Putamen (tissue), 1 donor: ENCODE measurements at regions not wholly inside any gene's neighbourhood (a gene's known extent, or its start where the extent isn't known, plus 50 kb on each side); places are given as distances from the start of the nearest gene placed in this dataset.
A peak's percentile ranks its signal among the peaks of the same experiment; 100 is the strongest.

Experiments
- DNase-seq: peaks from one replicate; pipeline ENCODE4 v3.0.0-alpha.2; 2016; ENCODE audit warnings: low spot score

DNA sequence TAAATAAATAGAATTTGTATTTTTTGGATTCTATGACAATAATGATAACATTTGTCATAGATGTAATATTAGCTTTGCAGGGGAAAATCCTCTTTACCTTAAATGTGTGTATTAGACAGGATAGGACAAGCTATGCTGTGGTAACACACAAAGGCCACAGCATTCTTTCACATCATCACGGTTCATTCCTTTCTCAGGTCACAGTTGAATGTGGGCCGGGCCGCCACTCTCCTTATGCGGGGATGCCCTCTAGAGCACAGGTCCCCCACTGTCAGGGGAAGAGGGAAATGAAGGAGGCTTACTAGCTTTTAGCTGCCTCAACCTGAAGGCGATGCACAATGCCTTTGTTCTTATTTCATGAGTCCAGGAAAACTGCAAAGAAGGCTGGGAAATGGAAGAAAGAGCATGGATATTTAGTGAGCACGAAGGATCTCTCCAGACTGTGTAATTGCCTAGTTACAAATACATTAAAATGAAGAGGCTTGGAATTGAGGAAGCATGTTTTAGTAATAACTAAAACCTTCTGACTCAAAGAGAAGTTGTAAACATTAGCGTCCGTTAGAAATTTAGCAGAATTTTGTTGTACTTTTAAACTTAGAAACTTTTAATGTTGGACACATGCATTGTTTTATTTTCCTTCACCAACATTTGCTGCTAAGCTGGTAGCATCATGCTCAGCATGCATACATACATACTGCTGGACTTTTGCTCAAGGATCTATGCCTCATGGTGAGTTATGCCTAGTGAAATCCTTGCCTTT, 248.9 kb upstream of the FOXQ1 start:
- no peak for DNase-seq

DNA sequence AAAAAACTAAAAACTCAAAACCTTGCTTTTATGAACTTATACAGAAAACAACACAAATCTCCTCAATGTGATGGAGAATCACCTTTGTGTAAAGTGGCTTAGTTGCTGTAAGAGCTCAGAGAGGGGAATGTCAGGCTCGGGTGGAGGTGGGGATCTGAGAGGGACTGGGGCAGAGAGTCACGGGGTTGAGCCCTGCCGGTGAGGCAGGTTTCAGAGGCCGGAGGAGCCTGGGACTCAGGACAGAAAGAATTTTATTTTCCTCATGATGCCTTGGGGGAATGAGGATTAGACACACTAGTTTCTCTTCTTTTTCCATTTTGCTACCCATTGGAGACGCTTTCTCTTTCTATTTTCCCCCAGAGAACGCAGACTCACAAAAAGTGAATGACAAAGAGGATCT, 252.3 kb upstream of the FOXQ1 start:
- DNase-seq = no peak

DNA sequence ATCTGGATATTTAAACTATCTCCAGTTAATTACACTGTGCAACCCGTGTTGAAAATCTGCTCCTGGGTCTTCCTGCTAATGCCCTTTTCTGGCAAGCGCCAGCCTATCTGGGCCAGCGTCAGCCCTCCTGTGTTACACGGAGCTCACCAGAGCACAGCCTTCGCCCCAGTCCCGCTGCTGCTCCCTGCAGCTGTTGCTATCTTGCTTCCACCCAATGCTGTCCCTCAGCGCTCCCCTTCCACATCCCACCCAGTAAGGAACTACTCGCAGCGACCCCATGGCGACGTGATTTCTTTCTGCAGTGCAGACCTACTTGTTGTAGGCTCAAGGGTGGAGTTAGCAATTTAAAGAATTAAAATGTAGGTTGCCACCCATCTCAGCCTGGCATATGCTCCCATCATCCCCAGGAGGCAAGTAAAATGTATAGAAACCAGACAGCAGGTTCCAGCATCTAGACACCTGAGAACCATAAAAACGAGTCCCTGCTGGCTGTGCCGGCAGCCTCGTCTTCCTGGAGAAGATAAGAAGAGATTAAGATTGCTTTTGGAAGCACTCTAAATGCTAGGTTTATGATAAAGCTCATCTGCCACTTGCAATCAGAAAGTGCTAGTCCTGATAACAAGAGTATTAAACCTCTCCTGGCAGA, 254.3 kb upstream of the FOXQ1 start:
- no peak for DNase-seq

DNA sequence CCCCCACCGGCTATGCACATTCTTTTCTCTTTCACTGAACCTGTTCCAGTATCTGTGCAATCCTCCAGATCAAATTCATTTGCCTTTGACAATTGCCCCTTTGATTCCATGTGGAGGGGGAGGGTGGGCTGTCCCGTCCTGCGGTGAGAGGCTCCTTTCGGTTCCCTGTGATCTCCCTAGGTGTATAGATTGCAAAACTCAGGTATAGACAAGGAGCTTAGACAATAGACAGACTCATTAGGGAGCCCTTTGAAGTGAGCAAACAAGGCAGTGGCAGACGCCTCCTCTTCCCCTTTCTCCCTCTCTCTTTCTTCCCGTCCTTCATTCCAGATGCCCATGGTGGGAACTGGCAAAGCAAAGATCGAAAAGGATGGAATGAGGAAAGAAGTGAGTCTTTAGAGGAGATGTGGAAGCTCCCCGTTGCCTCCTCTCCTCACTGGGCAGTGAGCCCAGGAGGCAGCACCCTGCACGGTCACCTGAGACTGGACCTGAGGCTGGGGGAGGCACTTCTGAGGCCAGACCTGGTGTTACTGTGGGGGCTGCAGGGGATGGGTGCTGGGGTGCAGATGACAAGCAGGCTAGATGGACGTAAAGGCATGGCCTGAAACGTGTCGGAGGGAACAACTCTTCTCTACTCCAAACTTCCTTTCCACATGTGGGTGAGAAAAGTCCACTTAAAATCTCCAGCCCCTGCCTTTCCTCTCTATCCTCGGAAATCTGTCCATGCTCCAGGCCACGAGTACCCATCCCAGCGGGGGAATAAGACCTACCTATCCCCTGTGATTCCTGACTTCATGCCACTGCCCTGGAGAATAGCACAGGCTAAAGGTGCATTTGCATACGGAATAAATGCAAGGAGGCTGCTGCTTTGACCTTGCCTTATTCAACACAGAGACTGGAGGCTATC, 256.6 kb upstream of the FOXQ1 start:
- no peak for DNase-seq

DNA sequence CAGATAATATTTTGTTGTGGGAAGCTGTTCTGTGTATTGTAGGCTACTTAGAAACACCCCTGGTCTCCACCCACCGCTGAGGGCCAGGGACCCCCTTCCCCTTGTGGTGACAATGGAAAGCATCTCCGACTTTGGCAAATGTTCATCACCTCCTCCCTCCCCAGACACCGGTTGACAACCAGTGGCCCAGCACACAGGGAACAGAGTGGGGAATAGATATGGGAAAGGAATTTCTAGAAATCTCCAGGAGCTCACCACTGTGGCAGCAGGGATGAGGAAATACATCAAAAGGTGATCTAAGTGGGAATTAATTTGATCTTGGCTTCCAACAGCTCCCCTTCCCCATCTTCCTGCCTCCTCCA, 257.3 kb upstream of the FOXQ1 start:
- DNase-seq = no peak

DNA sequence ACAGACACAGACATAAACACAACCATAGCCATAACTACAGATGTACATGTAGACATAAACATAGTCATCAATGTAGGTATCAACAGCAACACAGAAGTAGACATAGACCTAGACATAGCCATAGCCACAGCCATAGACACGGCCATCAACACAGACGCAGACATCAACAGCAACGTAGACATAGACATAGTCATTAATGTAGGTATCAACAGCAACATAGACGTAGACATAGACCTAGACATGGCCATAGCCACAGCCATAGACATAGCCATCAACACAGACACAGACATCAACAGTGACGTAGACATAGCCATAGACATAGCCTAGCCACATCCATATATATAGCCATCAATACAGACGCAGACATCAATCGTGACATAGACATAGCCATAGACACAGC, 258.3 kb upstream of the FOXQ1 start:
- no peak for DNase-seq

DNA sequence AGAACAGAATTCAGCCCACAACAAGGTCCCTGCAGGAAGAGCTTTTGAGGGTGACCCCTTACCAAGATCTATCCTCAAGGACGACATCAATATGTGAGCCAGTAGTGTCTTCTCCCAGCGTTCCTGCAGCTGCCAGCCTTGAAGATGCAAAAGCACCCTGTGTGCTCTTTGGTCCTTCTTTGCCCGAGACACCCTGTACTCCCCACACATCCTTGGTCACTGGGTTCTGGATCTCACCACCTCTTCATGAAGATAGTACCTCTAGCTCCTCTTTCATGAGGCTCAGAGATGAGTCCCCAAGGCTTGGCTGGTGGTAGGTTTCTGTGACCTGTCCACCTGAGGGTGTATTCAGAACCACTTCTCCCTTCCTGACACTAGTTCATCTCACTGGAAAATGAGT, 259.6 kb upstream of the FOXQ1 start:
- DNase-seq = no peak

DNA sequence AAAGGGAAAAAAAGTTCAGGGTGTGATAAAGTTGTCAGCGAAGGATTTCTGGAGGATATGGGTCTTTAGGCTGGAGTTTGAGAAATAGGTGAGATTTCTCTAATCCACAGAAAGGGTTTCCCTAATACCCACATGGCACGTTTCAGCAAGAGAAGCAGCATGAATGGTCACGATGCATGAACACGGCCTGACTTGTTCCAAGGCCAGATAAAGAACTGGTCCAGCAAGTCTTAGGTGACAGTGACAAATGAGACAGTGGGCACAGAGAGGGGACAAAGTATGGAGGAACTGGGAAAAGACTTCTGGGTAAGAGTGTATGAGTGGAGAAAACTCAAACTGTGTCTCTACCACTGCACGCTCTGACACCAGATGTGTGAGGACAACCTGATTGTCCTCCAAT, 262.0 kb upstream of the FOXQ1 start:
- DNase-seq = no peak

DNA sequence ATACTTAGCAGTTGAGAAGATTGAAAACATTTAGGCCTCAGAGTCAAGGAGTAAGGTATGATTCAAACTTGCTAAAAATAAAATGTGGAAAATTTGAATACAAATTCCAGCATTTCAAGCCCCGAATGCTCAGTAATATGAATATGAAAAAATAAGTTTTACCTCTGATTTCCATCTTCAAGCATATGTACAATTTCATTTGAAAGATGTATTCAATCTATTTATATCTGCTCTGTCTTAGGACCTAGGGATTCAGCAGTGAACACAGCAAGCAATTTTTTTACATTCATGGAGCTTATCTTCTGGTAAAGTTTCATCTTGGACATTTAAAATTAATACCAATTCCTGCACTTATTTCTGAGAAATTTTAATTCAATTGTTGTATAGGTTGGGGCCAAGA, 262.7 kb upstream of the FOXQ1 start:
- DNase-seq = no peak

DNA sequence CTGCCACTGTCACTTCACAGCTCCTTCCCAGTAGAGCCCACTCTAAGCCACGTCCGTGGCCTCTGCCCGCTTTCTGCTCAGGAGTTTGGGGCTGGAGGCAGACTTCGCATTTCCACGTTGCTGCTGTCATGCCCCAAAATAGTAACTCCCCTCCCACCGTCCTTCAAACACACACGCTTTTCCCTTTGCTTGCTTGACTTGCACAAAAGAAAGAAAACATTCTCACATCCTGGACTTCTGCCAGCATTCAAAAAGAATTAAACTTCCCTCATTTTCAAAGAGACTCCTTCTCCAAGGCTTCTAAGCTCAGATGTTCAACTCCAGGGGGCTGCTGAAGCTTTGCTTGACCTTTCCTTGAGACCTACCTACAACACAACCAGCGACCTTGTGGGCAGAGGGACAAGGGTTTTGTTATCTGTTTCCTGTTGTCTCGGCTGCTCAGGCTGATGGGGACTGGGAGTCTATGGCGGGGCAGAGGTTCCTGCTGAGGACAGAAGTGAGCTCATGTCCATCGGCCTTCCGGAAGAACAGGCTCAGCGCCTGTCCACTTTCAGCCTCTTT, 263.8 kb upstream of the FOXQ1 start:
- peak; percentile 31 for DNase-seq

DNA sequence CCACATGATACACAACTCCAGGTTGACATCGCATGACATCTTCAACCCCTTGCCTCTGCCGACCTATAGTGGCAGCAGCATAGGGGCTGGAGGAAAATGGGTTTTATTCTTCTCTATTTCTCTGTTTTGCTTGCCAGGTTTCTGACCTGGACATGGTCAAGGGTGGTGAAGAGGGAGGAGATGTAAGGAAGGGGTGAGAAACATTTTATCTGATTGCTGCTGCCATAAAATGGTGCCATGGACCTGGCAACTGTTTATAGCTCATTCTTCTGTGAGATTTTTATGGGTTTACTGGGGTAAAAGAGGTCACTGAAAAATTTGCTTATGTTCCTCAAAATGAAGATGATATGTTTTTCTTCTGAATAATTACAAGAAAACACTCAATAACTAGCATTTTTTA, 266.7 kb upstream of the FOXQ1 start:
- no peak for DNase-seq

DNA sequence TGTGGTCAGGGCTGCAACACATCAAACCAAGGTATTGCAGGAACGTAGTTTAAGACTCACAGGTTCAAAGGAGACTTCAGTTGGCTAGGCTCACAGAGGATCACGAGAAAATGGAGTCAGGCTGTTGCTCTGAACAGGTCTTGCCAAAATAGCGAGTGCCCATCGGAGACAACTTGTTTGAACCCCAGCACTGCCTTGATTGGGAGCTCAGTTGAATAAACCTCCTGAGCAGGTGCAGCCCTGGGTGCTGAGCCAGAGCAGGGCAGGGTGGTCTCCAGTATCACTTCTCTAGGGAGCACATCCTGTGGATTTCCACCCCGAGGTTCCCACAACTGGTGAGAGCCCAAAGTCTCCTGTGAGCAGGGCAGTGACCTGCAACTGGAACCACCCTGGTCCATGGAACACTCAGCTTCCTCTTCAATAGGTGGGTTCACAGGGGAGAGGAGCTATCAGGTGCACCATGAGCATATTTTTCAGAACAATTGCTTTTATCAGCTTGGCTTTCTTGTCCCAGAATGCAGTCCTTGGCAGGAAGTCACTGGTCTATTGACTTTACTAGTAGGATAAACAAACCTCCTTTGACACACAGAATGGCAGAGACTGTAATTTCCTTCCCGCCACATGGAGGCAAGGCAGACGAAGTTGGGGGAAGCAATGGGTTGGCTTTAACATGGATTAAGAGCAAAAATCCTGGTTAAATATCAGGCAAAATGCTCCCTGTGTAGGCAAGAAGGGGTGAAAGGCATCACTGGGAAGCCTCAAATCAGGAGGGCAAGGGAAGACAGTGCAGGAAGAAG, 267.7 kb upstream of the FOXQ1 start:
- DNase-seq = no peak

DNA sequence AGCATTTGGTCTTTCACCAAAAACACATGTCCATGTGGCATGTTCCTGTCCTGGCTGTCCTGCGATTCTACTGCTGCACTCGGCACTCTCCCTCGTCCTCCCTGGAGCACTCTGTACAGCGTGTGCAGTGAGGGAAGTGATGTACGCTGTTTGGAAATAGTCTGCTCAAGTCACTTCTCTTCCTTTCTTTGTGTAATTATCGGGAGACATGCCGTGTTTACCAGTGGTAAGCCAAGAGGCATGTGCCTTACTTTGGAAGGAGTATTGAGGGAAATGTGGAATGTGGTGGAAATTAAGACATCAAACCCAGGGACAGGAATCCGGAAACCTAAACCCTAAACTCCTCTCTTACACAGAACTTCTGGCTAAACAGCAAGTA, 268.5 kb upstream of the FOXQ1 start:
- no peak for DNase-seq

DNA sequence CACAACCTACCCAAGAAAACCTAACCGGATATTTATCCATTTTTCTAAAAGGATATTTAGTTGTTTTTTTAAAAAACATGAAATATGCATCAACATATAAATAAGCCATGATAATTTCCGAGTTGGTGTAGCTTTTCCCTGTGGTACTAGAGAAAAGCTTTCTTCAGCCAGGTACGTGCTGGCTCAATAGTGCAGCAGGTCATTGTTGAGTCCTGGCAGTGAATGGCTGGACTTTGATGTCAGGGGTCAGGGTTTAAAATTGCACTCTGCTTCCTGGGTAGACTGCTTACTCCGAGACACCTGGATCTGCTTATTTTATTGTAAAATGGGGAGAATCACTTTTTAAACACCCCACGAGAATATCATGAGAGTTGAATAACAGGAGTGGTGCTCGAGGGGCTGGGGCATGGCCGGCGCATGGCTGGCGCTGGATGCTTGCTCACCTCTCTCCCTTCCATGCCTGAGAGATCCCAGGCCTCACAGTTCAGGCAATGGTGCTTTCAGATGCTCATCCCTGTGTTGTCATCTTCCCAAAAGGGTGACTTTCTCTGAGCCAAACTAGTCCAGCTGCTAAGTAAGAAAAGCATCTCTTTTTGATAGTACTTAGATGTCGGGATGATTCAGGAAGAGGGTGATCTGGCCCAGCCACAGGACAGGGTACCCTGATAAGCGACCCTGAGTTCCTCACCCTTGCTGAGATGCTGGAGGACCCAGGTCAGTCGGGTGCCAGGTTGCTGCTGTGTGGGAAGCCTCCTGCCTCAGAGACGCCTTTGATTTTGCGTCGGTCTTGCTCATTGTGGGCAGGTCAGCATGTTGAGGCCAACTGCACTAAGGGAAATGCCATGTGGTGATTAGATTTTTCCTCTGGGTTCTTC, 269.1 kb upstream of the FOXQ1 start:
- DNase-seq = no peak

DNA sequence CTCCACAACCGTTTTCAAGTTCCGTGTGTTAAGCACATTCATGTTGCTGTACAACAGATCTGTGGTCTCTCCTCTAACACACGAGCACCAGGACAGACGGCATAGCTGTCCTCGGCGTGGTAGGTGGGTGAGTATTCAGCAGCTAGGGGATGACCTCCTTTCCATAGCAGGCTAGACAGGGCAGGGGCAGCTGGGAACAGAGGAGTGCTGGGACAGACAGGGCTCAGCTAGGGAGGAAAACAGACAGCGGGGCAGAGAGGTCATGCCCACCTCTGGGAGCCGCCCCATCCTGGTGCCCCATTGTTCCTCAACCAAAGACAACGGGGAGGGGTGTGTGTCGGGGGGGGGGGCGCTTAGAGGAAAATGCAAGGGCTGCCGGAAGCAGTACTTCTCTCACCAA, 271.5 kb upstream of the FOXQ1 start:
- DNase-seq = no peak

DNA sequence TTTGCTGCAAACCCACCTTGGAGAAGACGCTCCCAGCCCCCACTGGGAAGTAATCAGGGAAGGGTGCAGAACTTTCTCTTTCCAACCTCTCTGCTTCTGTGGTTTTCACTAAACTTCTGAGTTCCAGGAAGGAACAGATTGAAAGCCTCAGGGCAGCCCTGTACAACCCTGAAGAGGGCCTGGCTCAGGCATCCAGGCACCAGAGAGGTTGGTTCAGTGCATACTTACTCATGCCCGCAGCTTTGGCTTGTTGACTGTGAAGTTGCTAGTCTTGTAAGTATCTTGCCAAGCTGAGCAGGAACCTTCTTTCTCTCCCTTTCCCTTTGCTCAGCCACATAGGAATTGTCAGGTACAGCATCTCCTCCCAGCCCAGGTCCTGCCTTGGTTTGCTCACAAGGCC, 272.2 kb upstream of the FOXQ1 start:
- no peak for DNase-seq

DNA sequence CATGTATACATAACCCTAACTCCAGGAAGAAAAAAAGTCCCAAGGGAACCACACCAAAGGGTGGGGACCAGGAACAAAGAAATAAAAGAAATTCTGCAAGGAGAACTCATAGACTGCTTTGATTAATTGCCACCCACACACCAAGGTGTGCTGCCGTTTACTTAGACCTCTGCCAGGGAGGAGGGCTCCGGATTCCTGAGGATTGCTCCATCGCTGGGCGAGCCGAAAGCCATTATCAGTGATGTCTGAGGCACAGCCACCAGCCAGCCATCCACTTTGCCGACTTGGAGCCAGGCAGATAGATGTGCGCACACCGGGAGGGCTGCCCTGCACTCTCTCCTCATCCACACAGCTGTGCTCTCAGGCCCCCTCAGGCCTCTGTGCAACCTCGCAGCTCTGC, 272.7 kb upstream of the FOXQ1 start:
- DNase-seq = no peak

DNA sequence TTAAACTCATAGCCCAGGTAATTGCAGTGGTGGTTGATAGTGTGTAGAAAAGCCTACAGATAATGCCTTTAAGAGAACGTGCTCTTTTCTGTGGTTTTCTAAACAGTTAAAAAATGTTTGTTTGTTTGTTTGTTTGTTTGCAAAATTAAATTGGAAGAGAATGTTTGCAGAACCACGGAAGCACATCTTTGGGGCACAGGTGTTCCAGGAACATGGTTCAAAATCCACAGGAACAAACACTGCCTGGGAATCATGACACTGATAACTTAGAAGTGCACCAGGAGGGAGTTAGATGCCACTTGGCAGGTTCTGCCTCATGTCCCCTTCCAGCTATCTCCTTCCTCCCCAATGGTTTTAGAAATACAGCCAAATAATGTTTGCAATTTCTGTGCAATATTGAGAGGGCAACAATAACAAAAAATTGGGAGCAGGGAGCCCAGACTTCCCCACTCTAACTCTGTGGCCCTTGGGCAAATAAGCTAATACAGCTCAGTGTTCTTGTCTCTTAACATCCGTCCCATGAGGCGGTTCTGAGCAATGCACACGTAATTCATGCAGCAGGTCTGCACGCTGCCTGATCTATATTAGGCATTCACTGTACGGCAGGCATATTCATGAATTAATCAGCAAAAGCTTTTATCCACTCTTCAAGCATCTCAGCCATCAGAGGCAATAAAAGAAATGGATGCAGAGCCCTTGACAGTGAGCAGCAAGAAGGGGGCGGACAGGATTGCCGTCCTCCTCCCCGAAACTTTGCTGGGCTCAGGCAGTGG, 274.3 kb upstream of the FOXQ1 start:
- DNase-seq = no peak

DNA sequence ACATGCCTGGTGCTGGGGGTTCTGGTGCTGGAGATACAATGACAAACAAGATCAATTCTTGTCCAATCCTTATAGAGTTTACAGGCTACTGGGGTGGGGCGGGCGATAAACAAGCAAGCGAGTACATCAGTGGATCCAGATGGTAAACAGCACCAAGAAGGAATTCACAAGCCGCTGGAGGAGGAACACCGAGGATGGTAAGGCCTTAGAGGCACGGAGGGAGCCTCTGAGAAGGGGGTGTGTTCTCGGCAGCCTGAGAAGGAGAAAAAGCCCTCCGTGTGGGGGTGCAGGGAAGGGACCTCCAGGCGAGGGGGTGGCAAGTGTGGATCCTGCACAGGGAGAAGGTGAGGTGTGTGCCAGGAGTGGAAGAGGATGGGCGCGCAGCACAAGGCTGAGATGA, 276.5 kb upstream of the FOXQ1 start:
- no peak for DNase-seq

DNA sequence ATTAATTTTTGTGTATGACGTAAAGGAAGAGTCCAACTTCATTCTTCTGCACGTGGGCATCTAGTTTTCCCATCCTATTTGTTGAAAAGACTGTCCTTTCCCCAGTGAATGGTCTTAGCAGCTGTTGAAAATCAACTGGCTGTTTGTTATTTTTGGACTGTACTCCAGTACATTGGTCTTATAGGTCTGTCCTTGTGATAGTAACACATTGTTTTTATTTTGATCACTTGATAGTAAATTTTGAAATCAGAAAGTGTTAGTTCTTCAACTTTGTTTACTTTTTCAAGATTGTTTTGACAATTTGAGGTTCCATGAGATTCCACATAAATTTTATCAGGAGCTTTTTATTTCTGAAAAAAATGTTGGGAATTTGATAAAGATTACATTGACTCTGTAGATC, 280.2 kb upstream of the FOXQ1 start:
- no peak for DNase-seq
